Gastroesophageal sphincter (tissue), 3 donors: ENCODE measurements at regions not wholly inside any gene's neighbourhood (a gene's known extent, or its start where the extent isn't known, plus 50 kb on each side); places are given as distances from the start of the nearest gene placed in this dataset.

Experiments
- EP300 ChIP-seq: sonication (generic); formaldehyde crosslinking; IDR thresholded peaks from one replicate; pipeline ENCODE4 v1.6.1; 2017; ENCODE audit warnings: antibody characterized with exemption, mild to moderate bottlenecking
- POLR2AphosphoS5 ChIP-seq: sonication (generic); formaldehyde crosslinking; IDR thresholded peaks from one replicate; pipeline ENCODE4 v1.6.1; 2017; ENCODE audit warnings: antibody characterized with exemption
- TF ChIP-seq, protein P1 (sequence below), 4 experiments: fragments of 200-600 bp in 2 of 4; fragments of 450-650 bp in 2 of 4; sonication (generic) in 1 of 4; IDR thresholded peaks; one replicate each; pipeline ENCODE4 v1.5.1; 2017 to 2019; ENCODE audit warnings: antibody characterized with exemption in 4 of 4, mild to moderate bottlenecking in 2 of 4, moderate library complexity in 2 of 4

- TF ChIP-seq POLR2AphosphoS5 (no peak), EP300 (no peak)
- TF ChIP-seq, protein P1, sequence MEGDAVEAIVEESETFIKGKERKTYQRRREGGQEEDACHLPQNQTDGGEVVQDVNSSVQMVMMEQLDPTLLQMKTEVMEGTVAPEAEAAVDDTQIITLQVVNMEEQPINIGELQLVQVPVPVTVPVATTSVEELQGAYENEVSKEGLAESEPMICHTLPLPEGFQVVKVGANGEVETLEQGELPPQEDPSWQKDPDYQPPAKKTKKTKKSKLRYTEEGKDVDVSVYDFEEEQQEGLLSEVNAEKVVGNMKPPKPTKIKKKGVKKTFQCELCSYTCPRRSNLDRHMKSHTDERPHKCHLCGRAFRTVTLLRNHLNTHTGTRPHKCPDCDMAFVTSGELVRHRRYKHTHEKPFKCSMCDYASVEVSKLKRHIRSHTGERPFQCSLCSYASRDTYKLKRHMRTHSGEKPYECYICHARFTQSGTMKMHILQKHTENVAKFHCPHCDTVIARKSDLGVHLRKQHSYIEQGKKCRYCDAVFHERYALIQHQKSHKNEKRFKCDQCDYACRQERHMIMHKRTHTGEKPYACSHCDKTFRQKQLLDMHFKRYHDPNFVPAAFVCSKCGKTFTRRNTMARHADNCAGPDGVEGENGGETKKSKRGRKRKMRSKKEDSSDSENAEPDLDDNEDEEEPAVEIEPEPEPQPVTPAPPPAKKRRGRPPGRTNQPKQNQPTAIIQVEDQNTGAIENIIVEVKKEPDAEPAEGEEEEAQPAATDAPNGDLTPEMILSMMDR (IDR thresholded peaks at IDR 0.05) = no peak
Observed at GRCh38 chr1:24266998-24267397, 52.2 kb upstream of the GRHL3 start.
